ENCODE measurements at regions not wholly inside any gene's neighbourhood (a gene's known extent, or its start where the extent isn't known, plus 50 kb on each side); places are given as distances from the start of the nearest gene placed in this dataset.

GRCh38 chr20:10928841-10929421 is 255.1 kb upstream of the JAG1 start:
- Histone ChIP-seq H3K14ac (replicated peaks; ENCODE audit: low read depth, low read length) (no peak overlapping the region), H2AK5ac (ENCODE audit: low read depth, low read length) (no peak overlapping the region), H4K20me1 (ENCODE audit: insufficient read depth, low read length) (no peaks in the 10 kb centered on the region), H3K23ac (ENCODE audit: low read depth, low read length) (no peak overlapping the region), H3K27me3 (ENCODE audit: control insufficient read depth, insufficient read depth, low read length) (peaks cover 1% of the 10 kb centered on the region; the same call in 1 of the 2 replicates), H2BK5ac (ENCODE audit: low read depth, low read length, poor library complexity, severe bottlenecking) (no peak overlapping the region), H2AFZ (replicated peaks; ENCODE audit: low read length, poor library complexity) (no peak overlapping the region), H3K4ac (ENCODE audit: low read depth, low read length) (no peak overlapping the region), H4K8ac (ENCODE audit: low read depth in 2 of 2, low read length in 2 of 2) (no peak overlapping the region), H3K4me1 (ENCODE audit: control insufficient read depth, insufficient read depth, low read length) (peaks cover 16% of the 10 kb centered on the region), H2AK9ac (replicated peaks; ENCODE audit: low read depth, low read length, poor library complexity) (no peak overlapping the region), H3K4me2 (ENCODE audit: low read depth, low read length) (no peak overlapping the region), H3K9me1 (ENCODE audit: insufficient read depth, low read length) (peaks cover 11% of the 10 kb centered on the region), H3K4me3 (ENCODE audit: insufficient read depth, low read depth, low read length) (no peak overlapping the region), H3K56ac (ENCODE audit: extremely low read depth, insufficient read depth, low read length) (no peak overlapping the region), H4K5ac (ENCODE audit: low read depth, low read length) (peak overlapping the region; percentile 22; the same call in 1 of the 2 replicates), H3K9ac (ENCODE audit: low read depth, low read length) (no peak overlapping the region), H2BK15ac (ENCODE audit: low read depth, low read length) (no peak overlapping the region), H3K27ac (ENCODE audit: insufficient read depth, low read length) (no peak overlapping the region), H3K36me3 (ENCODE audit: control insufficient read depth, insufficient read depth, low read length) (no peaks in the 10 kb centered on the region), H4K91ac (ENCODE audit: insufficient read depth, low read depth, low read length) (no peak overlapping the region), H2BK20ac (ENCODE audit: low read depth, low read length) (no peak overlapping the region), H3K18ac (ENCODE audit: low read depth, low read length) (peak overlapping the region; percentile 19; the same call in 1 of the 2 replicates), H3K79me1 (ENCODE audit: low read depth in 1 of 2, low read length in 2 of 2) (no peaks in the 10 kb centered on the region), H2BK120ac (ENCODE audit: low read depth, low read length) (no peak overlapping the region), H3K9me3 (ENCODE audit: control insufficient read depth, insufficient read depth, low read length) (no peaks in the 10 kb centered on the region)
- no TSS peak for BruUV-seq (replicated peaks)
- DNase-seq (peak; percentile 34), ATAC-seq (ENCODE audit: low read depth) (no peak)
- whole genome bisulfite sequencing, 2 experiments (ENCODE audit: extremely low coverage in 2 of 2, insufficient read length in 1 of 2) = no CpG with 5 or more reads among the region's 2 CpGs
- CTCF ChIA-PET = no interaction called here
- TF ChIP-seq CTCF (conservative IDR thresholded peaks at IDR 0.05; ENCODE audit: low read depth, low read length) = no peak
- no peak for TF ChIP-seq FOS (IDR thresholded peaks at IDR 0.05; ENCODE audit: low read depth, low read length)
- no peak for TF ChIP-seq USF2 (IDR thresholded peaks at IDR 0.05; ENCODE audit: low read depth, low read length)
- TF ChIP-seq MXI1 (IDR thresholded peaks at IDR 0.05; ENCODE audit: borderline replicate concordance, low read depth, low read length) = no peak
- TF ChIP-seq MAZ (IDR thresholded peaks at IDR 0.05; ENCODE audit: borderline replicate concordance, low read depth, low read length) = no peak
- TF ChIP-seq RFX5 (IDR thresholded peaks at IDR 0.05; ENCODE audit: low read depth, low read length) = no peak
- TF ChIP-seq ELK1 (IDR thresholded peaks at IDR 0.05; ENCODE audit: borderline replicate concordance, low read depth, low read length) = no peak
- TF ChIP-seq NFE2L2 (IDR thresholded peaks at IDR 0.05; ENCODE audit: low read depth, low read length) = no peak
- no peak for TF ChIP-seq SMC3 (IDR thresholded peaks at IDR 0.05; ENCODE audit: low read depth, low read length)
- no peak for TF ChIP-seq CEBPB (IDR thresholded peaks at IDR 0.05; ENCODE audit: low read depth, low read length)
- TF ChIP-seq MAFK (IDR thresholded peaks at IDR 0.05; ENCODE audit: low read depth, low read length) = no peak
- no peak for TF ChIP-seq BHLHE40 (IDR thresholded peaks at IDR 0.05; ENCODE audit: low read depth, low read length)
- TF ChIP-seq CHD1 (IDR thresholded peaks at IDR 0.05; ENCODE audit: low read depth, low read length) = no peak
- no peak for TF ChIP-seq RAD21 (IDR thresholded peaks at IDR 0.05; ENCODE audit: low read length)
- no peak for TF ChIP-seq POLR2A (IDR thresholded peaks at IDR 0.05; ENCODE audit: low read depth, low read length)
- TF ChIP-seq RCOR1 (IDR thresholded peaks at IDR 0.05; ENCODE audit: insufficient replicate concordance, low read length) = no peak
- dilution Hi-C loops (cut with HindIII; ENCODE audit: low sequenced_read_pairs, unreplicated experiment) (no loop called here), intact Hi-C loops (cut with micrococcal nuclease) (loop anchor here (10.0 kb wide), 1 partner anchor 276 kb away; no protein-coding TSS in a partner anchor), in situ Hi-C loops (cut with MboI; ENCODE audit: low sequenced_read_pairs) (no loop called here)
- POLR2A ChIA-PET (ENCODE audit: unreplicated experiment) = no interaction called here
